ENCODE measurements at regions not wholly inside any gene's neighbourhood (a gene's known extent, or its start where the extent isn't known, plus 50 kb on each side); places are given as distances from the start of the nearest gene placed in this dataset.

DNA sequence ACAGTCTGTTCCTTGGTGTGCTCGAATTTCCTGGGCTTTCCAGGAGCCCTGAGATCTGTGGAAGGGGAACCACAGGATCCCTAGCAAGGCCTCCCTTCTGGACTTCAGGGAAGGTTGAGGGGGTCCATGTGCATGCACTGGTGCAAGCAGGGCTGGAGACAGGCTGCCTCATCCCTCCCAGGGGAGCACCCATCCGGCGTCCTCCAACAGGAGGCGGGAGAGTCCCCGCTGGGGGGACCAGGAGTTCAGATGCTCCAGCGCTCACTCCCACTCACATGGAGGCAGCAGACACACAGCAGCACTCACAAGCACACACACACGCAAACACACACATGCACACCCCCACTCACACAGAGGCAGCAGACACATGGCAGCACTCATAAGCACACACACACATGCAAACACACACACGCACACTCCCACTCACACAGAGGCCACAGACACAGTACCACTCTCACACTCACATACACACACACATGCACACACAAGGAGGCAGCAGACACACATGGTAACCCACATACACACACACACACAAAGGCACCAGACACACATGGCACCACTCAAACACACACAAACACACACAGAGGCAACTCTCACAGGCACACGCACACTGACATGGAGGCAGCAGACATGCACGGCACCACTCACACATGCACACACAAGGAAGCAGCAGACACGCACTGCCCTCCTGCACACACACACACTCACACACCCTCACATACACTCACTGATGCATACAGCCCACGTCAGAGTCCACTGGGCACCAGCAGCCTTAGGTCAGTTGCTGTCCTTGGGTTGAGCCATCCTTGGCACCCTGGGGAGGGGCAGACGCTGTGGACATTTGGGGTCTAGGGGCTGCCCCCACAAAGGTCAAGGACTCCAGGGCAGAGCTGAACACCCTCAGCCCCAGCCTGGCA lies 247.0 kb upstream of the PPP2R2D start:
- no peak for DNase-seq

DNA sequence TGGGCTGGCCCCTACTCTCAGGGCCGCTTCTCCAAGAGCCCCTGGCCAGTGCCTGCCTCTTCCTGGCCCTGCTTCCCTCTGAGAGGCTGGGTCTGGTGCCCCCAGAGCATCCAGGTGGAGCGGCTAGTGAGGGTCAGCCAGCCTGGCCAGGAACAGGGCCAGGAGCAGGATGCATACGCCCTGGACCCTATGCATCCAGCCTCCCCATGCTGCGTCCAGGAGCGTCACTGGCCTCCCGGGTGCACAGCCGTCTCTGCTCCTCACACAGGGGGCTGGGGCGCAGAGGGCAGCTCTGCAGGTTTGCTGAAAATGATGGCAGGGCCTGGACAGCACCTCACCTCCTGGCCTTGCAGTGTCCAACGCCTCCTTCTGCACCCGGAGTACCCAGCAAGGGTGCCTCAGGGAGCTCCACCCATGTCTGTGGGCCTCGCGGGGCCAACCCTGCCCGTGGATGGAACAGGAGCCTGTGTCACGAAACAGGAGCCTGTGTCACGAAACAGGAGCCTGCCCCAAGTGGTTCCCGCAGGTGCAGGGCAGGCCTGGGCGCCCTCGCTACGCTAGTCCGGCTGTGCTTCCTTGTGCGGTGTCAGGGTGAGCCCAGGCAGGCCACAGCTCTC lies 246.2 kb upstream of the PPP2R2D start:
- no peak for DNase-seq

GRCh38 chr10:131655101-131655849 lies 245.5 kb upstream of the PPP2R2D start:
- no peak for DNase-seq

DNA sequence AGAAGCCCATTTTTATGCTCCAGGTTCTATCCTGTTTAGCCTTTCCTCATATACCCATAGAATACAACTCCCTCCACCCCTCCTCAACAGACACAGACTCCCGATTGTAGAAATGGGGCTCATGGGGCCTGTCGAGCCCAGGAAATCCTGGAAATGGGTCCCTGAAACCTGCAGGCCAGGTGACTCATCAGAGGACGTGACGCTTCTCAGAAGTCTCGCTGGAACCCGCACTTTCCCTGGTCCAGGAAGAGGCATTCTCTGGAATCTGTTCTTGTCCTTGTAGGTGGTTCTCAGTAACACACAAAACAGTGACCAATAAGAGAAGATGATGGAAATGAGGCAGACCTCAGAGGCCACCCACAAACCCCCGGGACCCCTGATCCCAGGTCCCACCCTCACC lies 244.8 kb upstream of the PPP2R2D start:
- no peak for DNase-seq

DNA sequence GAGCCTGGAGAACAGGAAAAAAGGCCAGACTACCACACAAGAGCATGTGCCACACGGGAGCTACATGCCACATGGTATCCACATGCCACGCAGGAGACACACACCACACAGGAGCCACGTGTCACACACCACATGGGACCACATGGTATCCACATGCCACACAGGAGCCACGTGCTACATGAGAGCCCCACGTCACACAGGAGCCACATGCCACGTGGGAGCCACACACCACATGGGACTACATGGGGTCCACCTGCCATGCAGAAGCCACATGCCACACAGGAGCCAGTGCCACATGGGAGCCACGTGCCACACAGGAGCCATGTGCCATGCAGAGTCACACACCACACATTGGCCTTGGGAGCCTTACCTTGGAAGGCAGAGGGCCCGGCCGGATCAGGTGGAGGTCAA lies 244.4 kb upstream of the PPP2R2D start:
- DNase-seq, result no peak

- no peak for DNase-seq
These were observed 243.4 kb upstream of the PPP2R2D start for GRCh38 chr10:131657318-131657984.

DNA sequence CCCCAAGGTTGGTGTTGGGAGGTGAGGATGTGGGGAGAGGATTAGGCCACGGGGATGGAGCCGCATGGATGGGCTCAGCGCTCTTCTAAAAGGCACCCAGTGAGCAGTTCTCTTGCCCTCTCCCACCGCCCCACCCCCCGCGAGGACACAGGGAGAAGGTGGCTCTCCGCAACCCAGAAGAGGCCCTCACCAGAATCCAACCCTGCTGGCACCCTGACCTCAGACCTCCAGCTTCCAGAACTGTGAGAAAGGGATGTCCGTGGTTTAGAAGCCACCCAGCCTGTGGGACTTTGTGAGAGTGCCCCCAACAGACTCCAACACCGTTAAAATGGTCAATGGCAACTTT lies 242.8 kb upstream of the PPP2R2D start:
- no peak for DNase-seq

DNA sequence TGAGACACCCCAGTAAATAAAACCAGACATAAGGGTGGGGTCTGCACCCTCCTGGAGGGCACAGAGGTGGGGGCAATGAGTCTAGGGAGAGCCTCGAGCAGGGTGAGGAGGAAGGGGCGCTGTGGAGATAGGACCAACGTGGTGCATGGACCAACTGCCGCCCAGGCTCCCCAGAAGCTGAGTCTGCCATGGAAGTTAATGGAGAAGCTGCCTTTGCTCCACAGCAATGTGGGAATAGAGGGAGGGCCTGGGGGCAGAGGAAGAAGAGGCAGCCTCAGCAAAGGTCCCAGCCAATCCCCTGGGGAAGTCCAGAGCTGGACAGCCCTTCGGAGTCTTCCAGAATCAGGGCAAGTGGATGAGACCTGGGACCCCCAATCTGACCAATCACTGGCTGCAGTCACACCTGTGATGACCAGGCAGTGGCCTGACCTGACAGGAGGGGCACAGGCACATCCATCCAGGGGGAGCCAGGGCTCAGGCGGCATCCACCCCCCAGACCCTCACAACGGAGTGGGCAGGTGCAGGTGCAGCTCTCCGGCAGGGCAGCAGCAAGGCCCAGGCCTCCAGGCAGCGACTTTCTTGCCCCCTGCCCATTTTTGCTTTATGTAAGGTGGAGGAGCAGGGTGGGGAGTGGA lies 242.2 kb upstream of the PPP2R2D start:
- no peak for DNase-seq

- DNase-seq, result no peak
These were observed 240.4 kb upstream of the PPP2R2D start for GRCh38 chr10:131660427-131660826.

- DNase-seq, result no peak
These were observed 238.0 kb upstream of the PPP2R2D start for GRCh38 chr10:131662851-131663250.

DNA sequence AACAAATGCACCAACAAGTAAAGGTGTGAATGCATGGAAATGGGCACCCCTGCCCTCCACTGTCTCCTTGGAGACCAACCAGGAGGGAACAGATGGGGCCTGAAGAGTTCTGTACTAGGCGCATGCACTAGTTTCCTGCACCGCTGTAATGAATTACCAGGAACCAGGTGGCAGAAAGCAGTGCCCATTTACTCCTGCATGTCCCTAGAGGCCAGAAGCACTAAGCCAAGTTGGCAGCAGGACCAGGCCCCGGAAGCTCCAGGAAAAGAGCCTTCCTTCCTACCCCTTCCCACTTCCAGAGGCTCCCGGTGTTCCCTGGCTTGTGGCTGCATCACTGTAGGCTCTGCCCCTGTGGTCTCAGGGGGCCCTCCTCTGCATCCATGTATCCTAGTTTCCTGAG lies 237.5 kb upstream of the PPP2R2D start:
- DNase-seq, result peak; percentile 55

DNA sequence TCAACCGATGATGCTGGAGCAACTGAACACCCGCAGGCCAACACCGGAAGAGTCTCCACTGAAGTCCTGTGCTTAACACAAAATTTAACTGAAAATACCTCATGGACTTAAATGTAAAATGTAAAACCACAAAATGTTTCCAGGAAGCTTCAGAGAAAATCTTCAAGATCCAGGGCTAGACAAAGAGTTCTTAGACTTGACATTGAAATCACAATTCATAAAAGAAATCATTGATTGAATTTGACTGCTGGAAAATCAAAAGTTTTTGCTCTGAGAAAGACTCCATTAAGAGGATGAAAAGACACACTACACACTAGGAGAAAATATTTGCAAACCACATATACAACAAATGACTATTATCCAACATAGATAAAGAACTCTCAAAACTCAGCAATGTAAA lies 234.7 kb upstream of the PPP2R2D start:
- no peak for DNase-seq

DNA sequence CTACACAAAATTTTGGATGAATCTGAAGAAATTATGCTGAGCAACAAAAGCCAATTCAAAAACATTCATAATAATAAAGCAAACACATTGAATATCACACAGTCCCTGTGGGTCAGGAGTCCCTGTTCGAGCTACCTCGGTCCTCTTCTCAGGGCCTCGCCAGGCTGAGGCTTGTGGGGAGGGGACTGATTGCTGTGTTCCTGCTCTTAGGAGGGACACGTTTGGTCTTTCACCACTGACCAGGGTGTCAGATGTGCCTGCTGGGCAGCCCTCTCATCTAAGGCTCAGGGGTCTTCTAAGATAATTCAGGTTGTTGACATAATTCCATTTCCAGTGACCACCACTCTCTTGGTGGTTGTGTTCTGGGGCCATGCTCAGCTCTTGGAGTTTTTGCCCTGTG lies 233.8 kb upstream of the PPP2R2D start:
- no peak for DNase-seq

DNA sequence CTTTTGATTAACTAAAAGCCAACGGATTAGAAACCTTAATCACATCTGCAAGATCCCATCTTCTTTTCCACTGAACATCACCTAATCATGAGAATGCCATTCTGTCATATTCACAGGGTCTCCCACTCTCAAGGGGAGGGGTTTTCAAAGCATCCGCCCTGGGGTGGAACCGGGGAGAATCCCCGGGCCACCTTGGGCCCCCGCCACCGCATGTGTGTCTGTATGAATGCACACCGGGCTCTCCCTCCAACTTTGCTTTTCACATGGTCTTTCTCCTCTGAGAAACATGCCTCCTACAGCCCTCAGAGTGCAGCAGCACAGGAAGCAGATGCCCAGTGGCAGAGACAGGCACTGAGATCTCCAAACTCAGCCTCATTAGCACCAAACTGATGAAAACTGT lies 233.2 kb upstream of the PPP2R2D start:
- no peak for DNase-seq

DNA sequence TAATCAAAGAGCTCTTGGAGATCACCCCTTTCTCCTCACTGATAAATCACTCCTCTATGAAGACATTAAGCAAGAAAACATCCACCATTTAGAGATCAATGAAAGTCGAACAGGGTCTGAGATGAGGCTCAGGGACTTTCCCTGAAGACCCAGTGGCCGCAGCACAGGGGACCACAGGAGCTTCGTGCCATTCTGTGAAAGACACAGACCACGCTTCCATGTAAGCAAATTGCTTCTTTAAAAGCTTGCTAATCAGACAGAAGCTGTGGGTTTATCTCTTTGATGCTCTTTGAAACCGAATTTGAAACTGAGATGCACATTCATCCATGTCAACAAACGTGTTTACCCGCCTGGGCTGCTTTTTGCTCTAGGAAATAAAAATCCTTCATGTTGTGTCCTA lies 231.9 kb upstream of the PPP2R2D start:
- DNase-seq, result no peak

DNA sequence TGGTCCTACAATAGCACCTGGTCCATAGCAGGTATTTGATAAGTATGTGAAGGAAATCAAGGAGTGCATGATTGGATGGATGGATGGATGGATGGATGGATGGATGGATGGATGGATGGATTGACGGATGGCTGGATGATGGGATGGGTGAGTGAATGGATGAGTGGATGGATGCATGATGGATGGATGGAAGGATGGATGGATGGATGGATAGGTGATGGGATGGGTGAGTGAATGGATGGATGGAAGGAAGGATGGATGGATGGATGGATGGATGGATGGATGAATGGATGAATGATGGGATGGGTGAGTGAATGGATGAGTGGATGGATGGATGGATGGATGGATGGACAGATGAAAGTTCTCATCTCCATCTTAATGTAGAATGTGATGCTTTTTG lies 231.0 kb upstream of the PPP2R2D start:
- DNase-seq, result no peak

GRCh38 chr10:131670341-131670740 lies 230.5 kb upstream of the PPP2R2D start:
- DNase-seq, result no peak

- DNase-seq, result no peak
These were observed 227.4 kb upstream of the PPP2R2D start for GRCh38 chr10:131673396-131673795.

- no peak for DNase-seq
These were observed 226.7 kb upstream of the PPP2R2D start for GRCh38 chr10:131674130-131674529.

GRCh38 chr10:131675104-131675503 lies 225.7 kb upstream of the PPP2R2D start:
- no peak for DNase-seq

DNA sequence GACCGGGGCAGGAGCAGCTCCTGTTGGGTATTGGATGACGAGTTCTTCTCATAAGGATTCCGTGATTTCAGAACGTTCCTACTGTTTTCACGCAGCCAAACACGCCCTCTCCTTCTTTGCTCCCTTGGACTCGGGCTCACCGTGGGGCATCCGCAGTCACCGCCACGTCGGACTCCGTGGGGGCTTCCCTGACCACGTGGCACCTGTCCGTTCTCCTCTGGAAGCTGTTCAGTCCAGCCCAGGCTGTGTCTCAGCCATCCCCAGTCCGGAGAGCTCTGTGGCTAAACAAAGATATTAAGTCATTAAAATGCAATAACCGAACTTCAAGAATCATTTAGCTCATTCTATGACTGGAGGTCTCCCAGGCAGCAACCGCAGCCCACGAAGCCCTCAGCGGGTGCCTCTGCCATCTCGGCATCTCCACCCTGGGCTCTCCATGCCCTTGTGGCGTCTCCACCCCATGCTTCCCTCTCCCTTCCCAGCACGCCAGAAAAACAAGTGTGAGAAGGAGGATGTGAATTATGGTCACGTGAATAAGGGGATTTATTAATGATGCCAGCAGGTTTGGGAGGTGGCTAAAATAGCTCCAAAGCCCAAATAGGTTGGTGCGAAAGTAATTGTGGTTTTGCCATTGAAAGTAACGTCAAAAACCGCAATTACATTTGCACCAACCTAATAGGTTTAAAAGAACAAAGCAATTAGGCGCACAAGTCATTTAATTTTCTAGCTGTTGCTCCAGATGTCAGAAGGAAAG lies 224.6 kb upstream of the PPP2R2D start:
- no peak for DNase-seq

DNA sequence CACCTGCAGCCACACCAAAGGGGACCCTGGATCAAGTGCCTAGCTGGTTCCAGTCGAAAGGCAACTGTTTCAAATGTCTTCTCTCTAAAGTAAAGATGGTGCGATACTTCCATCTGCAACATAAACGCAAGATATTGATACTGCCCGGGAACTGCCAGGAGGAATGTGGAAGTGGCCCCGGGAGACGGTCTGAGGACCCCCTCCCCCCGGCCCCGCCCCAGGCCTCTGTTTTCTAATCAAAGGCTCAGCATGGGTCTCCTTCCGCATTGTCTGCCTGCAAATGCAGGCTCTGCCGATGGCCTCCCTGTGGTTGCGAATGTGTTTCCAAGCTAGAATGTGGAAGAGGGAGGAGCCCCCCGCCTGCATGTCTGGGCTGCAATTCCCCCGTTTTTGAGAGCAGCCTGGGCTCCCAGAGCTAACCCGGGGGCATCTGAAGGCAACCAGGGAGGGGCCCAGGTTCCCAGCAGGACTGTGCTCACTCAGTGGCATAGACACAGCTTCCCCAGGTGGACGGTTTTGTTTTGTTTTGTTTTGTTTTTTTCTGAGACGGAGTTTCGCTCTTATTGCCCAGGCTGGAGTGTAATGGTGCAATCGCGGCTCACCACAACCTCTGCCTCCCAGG lies 223.9 kb upstream of the PPP2R2D start:
- peak; percentile 42 for DNase-seq

Data from NCI-H345 (cell line).